Nephron (organoid): ENCODE measurements at regions not wholly inside any gene's neighbourhood (a gene's known extent, or its start where the extent isn't known, plus 50 kb on each side); places are given as distances from the start of the nearest gene placed in this dataset.

Source experiments
- H3K27ac Mint-ChIP-seq, 3 experiments: 2 replicates each; pipeline ENCODE4 v1.8.0; 2020; ENCODE audit warnings: mixed read lengths in 3 of 3, mild to moderate bottlenecking in 2 of 3, moderate library complexity in 1 of 3
- H3K27me3 Mint-ChIP-seq: 2 replicates; pipeline ENCODE4 v1.8.0; 2021; ENCODE audit warnings: low read depth, mild to moderate bottlenecking, moderate library complexity, mixed read lengths
- H3K36me3 Mint-ChIP-seq: 2 replicates; pipeline ENCODE4 v1.8.0; 2020; ENCODE audit warnings: low read depth, mixed read lengths
- H3K4me1 Mint-ChIP-seq: 2 replicates; pipeline ENCODE4 v1.8.0; 2020; ENCODE audit warnings: mixed read lengths
- H3K4me3 Mint-ChIP-seq, 3 experiments: 2 replicates each; pipeline ENCODE4 v1.8.0; 2020; ENCODE audit warnings: mild to moderate bottlenecking in 3 of 3, mixed read lengths in 3 of 3, moderate library complexity in 2 of 3
- H3K9me3 Mint-ChIP-seq: 2 replicates; pipeline ENCODE4 v1.8.0; 2020; ENCODE audit warnings: mixed read lengths
- CTCF ChIP-seq, 3 experiments: fragments of 200-600 bp; sonication (generic); IDR thresholded peaks; one replicate each; pipeline ENCODE4 v1.5.0; 2021; ENCODE audit warnings: antibody characterized with exemption in 3 of 3; ENCODE audit not compliant: unreplicated experiment in 3 of 3

- H3K36me3 Mint-ChIP-seq = no peaks in the 10 kb centered on the region
Observed at GRCh38 chr3:71936681-71937080, 151.7 kb upstream of the PROK2 start.

GRCh38 chr3:71934520-71935270 lies 149.7 kb upstream of the PROK2 start:
- Mint-ChIP-seq H3K36me3 (no peaks in the 10 kb centered on the region), H3K4me3 (no peak overlapping the region), H3K9me3 (no peaks in the 10 kb centered on the region), H3K27ac (no peak overlapping the region), H3K4me1 (peaks cover 35% of the 10 kb centered on the region), H3K27me3 (peaks cover 11% of the 10 kb centered on the region)
- no peak for TF ChIP-seq CTCF (IDR thresholded peaks at IDR 0.05; ENCODE audit: unreplicated experiment in 3 of 3)

More at GRCh38 chr3:71936681-71937080, 151.7 kb upstream of the PROK2 start:
- no peak for TF ChIP-seq CTCF (IDR thresholded peaks at IDR 0.05; ENCODE audit: unreplicated experiment in 3 of 3)
- H3K27ac Mint-ChIP-seq = peak overlapping the region in 2 of 3 experiments; percentile 41 to 83
- H3K27me3 Mint-ChIP-seq = peaks cover 18% of the 10 kb centered on the region
- H3K4me1 Mint-ChIP-seq = peaks cover 20% of the 10 kb centered on the region
- H3K9me3 Mint-ChIP-seq = no peaks in the 10 kb centered on the region
- H3K4me3 Mint-ChIP-seq = no peak overlapping the region

GRCh38 chr3:71931922-71932321 lies 147.0 kb upstream of the PROK2 start:
- Mint-ChIP-seq H3K4me3 (no peak overlapping the region), H3K4me1 (peaks cover 31% of the 10 kb centered on the region)

GRCh38 chr3:71930056-71930991 lies 145.4 kb upstream of the PROK2 start:
- H3K4me1 Mint-ChIP-seq = peaks cover 15% of the 10 kb centered on the region
- TF ChIP-seq CTCF (IDR thresholded peaks at IDR 0.05; ENCODE audit: unreplicated experiment in 3 of 3) = peak; percentile 38 to 48 (median 47)
- H3K9me3 Mint-ChIP-seq = no peaks in the 10 kb centered on the region
- no peak overlapping the region for H3K4me3 Mint-ChIP-seq
- H3K27me3 Mint-ChIP-seq = peaks cover 22% of the 10 kb centered on the region
- H3K27ac Mint-ChIP-seq = peak overlapping the region in 2 of 3 experiments; percentile 26 to 47
- H3K36me3 Mint-ChIP-seq = no peaks in the 10 kb centered on the region

More at GRCh38 chr3:71931922-71932321, 147.0 kb upstream of the PROK2 start:
- Mint-ChIP-seq H3K27ac (no peak overlapping the region), H3K36me3 (no peaks in the 10 kb centered on the region), H3K9me3 (no peaks in the 10 kb centered on the region), H3K27me3 (peaks cover 8% of the 10 kb centered on the region)
- TF ChIP-seq CTCF (IDR thresholded peaks at IDR 0.05; ENCODE audit: unreplicated experiment in 3 of 3) = no peak

- peaks cover 28% of the 10 kb centered on the region for H3K27me3 Mint-ChIP-seq
- no peak overlapping the region for H3K4me3 Mint-ChIP-seq
Observed at GRCh38 chr3:71928212-71928611, 143.3 kb upstream of the PROK2 start.

More at GRCh38 chr3:71928212-71928611, 143.3 kb upstream of the PROK2 start:
- H3K36me3 Mint-ChIP-seq = no peaks in the 10 kb centered on the region
- no peaks in the 10 kb centered on the region for H3K9me3 Mint-ChIP-seq
- H3K27ac Mint-ChIP-seq = no peak overlapping the region
- H3K4me1 Mint-ChIP-seq = peaks cover 20% of the 10 kb centered on the region
- no peak for TF ChIP-seq CTCF (IDR thresholded peaks at IDR 0.05; ENCODE audit: unreplicated experiment in 3 of 3)
